Prostate gland (tissue), 2 donors: ENCODE measurements at regions not wholly inside any gene's neighbourhood (a gene's known extent, or its start where the extent isn't known, plus 50 kb on each side); places are given as distances from the start of the nearest gene placed in this dataset.

Source experiments
- DNase-seq: peaks from one replicate; pipeline ENCODE4 v3.0.0-alpha.2; 2019; ENCODE audit warnings: low spot score
- H3K27ac ChIP-seq, 2 donors: fragments of 200-600 bp; sonication (generic); 2 replicates each; pipeline ENCODE4 v1.5.1; 2017 to 2019
- H3K27me3 ChIP-seq: fragments of 200-600 bp; sonication (generic); replicated peaks from 2 replicates; pipeline ENCODE4 v1.5.1; 2019; ENCODE audit not compliant: insufficient read depth
- H3K36me3 ChIP-seq, 2 donors: fragments of 200-600 bp; sonication (generic); 1 replicate in 1 of 2; 2 replicates in 1 of 2; pipeline versions ENCODE4 v1.5.1 to v1.8.1; 2017 to 2019
- H3K4me1 ChIP-seq: fragments of 200-600 bp; sonication (generic); replicated peaks from 2 replicates; pipeline ENCODE4 v1.5.1; 2019
- H3K4me3 ChIP-seq, 2 donors: fragments of 200-600 bp; sonication (generic); 2 replicates each; pipeline ENCODE4 v1.5.1; 2017 to 2019
- H3K9me3 ChIP-seq: fragments of 200-600 bp; sonication (generic); 2 replicates; pipeline ENCODE4 v1.5.1; 2017
- CTCF ChIP-seq, 4 experiments: fragments of 200-600 bp in 2 of 4; fragments of 450-650 bp in 2 of 4; sonication (generic) in 2 of 4; IDR thresholded peaks; 1 replicate in 3 of 4; 2 replicates in 1 of 4; pipeline ENCODE4 v1.5.1; 2016 to 2019; ENCODE audit warnings: antibody characterized with exemption in 4 of 4, mild to moderate bottlenecking in 2 of 4, moderate library complexity in 2 of 4
- POLR2A ChIP-seq: fragments of 450-650 bp; IDR thresholded peaks from one replicate; pipeline ENCODE4 v1.6.1; 2016; ENCODE audit warnings: antibody characterized with exemption, mild to moderate bottlenecking
- POLR2AphosphoS5 ChIP-seq: sonication (generic); formaldehyde crosslinking; IDR thresholded peaks from one replicate; pipeline ENCODE4 v1.6.1; 2017; ENCODE audit warnings: antibody characterized with exemption
- WGBS: methylation state at CpG from one replicate; pipeline ENCODE4 v1.1.5; 2018; 5-methylcytosine and 5-hydroxymethylcytosine counted together
- intact Hi-C: fragments of 100-400 bp; cut with DNase I; formaldehyde crosslinking; loops from one replicate; pipeline ENCODE4 v1.14.2; 2022

- Histone ChIP-seq H3K4me1 (no peaks in the 10 kb centered on the region), H3K36me3 (no peaks in the 10 kb centered on the region), H3K4me3 (no peak overlapping the region), H3K9me3 (no peaks in the 10 kb centered on the region), H3K27me3 (no peaks in the 10 kb centered on the region), H3K27ac (no peak overlapping the region)
- intact Hi-C loops, result no loop called here
- 62% methylated on average over 9 of the region's 9 CpGs for WGBS
- TF ChIP-seq CTCF (IDR thresholded peaks at IDR 0.05) (no peak), POLR2A (no peak), POLR2AphosphoS5 (no peak)
- DNase-seq, result no peak
Measured at GRCh38 chr14:76575108-76575507, 186.2 kb upstream of the VASH1 start.

- no peak for TF ChIP-seq CTCF (IDR thresholded peaks at IDR 0.05)
- no peak for TF ChIP-seq POLR2AphosphoS5
- TF ChIP-seq POLR2A, result no peak
- intact Hi-C loops, result no loop called here
- Histone ChIP-seq H3K9me3 (no peaks in the 10 kb centered on the region), H3K27ac (no peak overlapping the region), H3K36me3 (no peaks in the 10 kb centered on the region), H3K27me3 (no peaks in the 10 kb centered on the region), H3K4me1 (no peaks in the 10 kb centered on the region), H3K4me3 (no peak overlapping the region)
- DNase-seq, result no peak
- WGBS, result 64% methylated on average over 8 of the region's 8 CpGs
Measured at GRCh38 chr14:76576047-76576741, 185.1 kb upstream of the VASH1 start.

GRCh38 chr14:76577090-76577489 is 184.2 kb upstream of the VASH1 start:
- Histone ChIP-seq H3K4me1 (no peaks in the 10 kb centered on the region), H3K27me3 (no peaks in the 10 kb centered on the region), H3K4me3 (no peak overlapping the region), H3K36me3 (no peaks in the 10 kb centered on the region), H3K27ac (no peak overlapping the region), H3K9me3 (no peaks in the 10 kb centered on the region)
- intact Hi-C loops, result no loop called here
- TF ChIP-seq POLR2AphosphoS5 (no peak), CTCF (IDR thresholded peaks at IDR 0.05) (no peak), POLR2A (no peak)
- 93% methylated on average over 2 of the region's 2 CpGs for WGBS
- no peak for DNase-seq

- 92% methylated on average over 3 of the region's 3 CpGs for WGBS
- Histone ChIP-seq H3K4me3 (no peak overlapping the region), H3K27ac (no peak overlapping the region), H3K4me1 (no peaks in the 10 kb centered on the region), H3K9me3 (no peaks in the 10 kb centered on the region), H3K36me3 (no peaks in the 10 kb centered on the region), H3K27me3 (no peaks in the 10 kb centered on the region)
- DNase-seq, result no peak
- intact Hi-C loops, result no loop called here
- TF ChIP-seq POLR2AphosphoS5 (no peak), POLR2A (no peak), CTCF (IDR thresholded peaks at IDR 0.05) (no peak)
Measured at GRCh38 chr14:76577837-76578236, 183.4 kb upstream of the VASH1 start.

- Histone ChIP-seq H3K36me3 (no peaks in the 10 kb centered on the region), H3K4me3 (no peak overlapping the region), H3K27ac (no peak overlapping the region), H3K9me3 (no peaks in the 10 kb centered on the region), H3K27me3 (no peaks in the 10 kb centered on the region), H3K4me1 (no peaks in the 10 kb centered on the region)
- DNase-seq, result no peak
- intact Hi-C loops, result no loop called here
- TF ChIP-seq POLR2AphosphoS5, result no peak
- no peak for TF ChIP-seq CTCF (IDR thresholded peaks at IDR 0.05)
- TF ChIP-seq POLR2A, result no peak
- 84% methylated on average over 2 of the region's 2 CpGs for WGBS
Measured at GRCh38 chr14:76580399-76580798, 180.9 kb upstream of the VASH1 start.
